ENCODE measurements at regions not wholly inside any gene's neighbourhood (a gene's known extent, or its start where the extent isn't known, plus 50 kb on each side); places are given as distances from the start of the nearest gene placed in this dataset.

DNA sequence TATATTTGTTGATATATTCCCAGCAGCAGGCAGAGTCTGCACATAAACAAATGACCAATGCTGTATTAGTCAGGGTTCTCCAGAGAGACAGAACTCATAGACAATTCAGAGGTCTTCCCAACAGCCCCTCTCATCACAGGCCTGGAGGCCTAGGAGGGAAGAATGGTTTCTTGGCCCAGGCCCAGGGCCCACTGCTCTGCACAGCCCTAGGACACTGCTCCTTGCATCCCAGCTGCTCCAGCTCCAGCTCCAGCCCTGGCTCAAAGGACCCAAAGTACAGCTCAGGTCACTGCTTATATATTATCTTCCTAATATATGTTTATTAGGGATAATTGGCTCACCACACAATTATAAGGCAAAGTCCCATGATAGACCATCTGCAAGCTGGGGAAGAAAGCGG is 749.9 kb downstream of the KCNJ2 start:
- ChIA-PET CTCF (no interaction called here), POLR2A (no interaction called here)
- H3K27ac ChIP-seq (ENCODE audit: low read depth, low read length), result no peak overlapping the region
- peaks cover 11% of the 10 kb centered on the region for H3K9me3 ChIP-seq (ENCODE audit: control insufficient read depth, insufficient read depth, low read length)
- no peak for DNase-seq (ENCODE audit: low read depth, low spot score)
- TF ChIP-seq, protein P1, sequence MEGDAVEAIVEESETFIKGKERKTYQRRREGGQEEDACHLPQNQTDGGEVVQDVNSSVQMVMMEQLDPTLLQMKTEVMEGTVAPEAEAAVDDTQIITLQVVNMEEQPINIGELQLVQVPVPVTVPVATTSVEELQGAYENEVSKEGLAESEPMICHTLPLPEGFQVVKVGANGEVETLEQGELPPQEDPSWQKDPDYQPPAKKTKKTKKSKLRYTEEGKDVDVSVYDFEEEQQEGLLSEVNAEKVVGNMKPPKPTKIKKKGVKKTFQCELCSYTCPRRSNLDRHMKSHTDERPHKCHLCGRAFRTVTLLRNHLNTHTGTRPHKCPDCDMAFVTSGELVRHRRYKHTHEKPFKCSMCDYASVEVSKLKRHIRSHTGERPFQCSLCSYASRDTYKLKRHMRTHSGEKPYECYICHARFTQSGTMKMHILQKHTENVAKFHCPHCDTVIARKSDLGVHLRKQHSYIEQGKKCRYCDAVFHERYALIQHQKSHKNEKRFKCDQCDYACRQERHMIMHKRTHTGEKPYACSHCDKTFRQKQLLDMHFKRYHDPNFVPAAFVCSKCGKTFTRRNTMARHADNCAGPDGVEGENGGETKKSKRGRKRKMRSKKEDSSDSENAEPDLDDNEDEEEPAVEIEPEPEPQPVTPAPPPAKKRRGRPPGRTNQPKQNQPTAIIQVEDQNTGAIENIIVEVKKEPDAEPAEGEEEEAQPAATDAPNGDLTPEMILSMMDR (IDR thresholded peaks at IDR 0.05; ENCODE audit: low read depth, low read length), result no peak
- no peaks in the 10 kb centered on the region for H3K27me3 ChIP-seq (ENCODE audit: control insufficient read depth, insufficient read depth, low read length)
- no peak overlapping the region for H3K4me3 ChIP-seq (ENCODE audit: low read depth, low read length)

DNA sequence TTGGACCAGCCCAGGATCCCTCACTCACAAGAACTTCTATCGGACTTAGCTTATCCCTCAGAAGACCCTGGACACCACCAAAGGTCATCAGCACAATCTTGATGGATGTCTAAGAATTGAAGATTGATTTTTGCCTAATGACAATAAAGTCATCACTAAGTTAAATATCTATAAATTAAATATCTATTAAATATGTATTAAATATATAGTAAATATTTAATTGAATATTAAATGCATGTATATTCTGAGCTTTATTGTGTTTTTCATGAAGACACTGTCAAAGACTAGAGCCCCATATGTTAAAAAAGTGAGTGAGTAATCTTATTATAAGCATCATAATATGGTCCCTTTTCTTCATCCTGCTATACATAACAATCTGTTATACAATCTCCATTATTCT is 751.1 kb downstream of the KCNJ2 start:
- POLR2A ChIA-PET, result no interaction called here
- TF ChIP-seq, protein P1 (IDR thresholded peaks at IDR 0.05; ENCODE audit: low read depth, low read length), result no peak

DNA sequence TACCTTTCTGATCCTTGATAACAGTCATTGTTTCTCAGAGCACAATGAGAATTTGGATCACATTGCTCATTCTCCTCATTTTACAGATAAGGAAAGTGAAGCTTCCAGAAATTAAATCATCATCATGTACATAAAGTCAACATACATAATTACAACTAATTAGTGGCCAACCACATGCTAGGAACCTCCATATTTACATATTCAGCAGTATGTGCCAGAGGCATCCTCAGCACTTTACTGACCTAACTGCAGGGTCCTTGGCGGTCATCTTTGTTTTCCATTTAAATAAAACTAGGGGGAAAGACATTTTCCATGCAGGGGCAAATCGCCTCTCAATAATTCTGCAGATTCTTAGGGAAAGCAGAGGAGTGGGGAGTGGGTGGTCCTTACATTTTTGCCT is 752.9 kb downstream of the KCNJ2 start:
- Histone ChIP-seq H3K27ac (ENCODE audit: low read depth, low read length) (no peak overlapping the region), H3K4me3 (ENCODE audit: low read depth, low read length) (no peak overlapping the region), H3K9me3 (ENCODE audit: control insufficient read depth, insufficient read depth, low read length) (peaks cover 7% of the 10 kb centered on the region), H3K27me3 (ENCODE audit: control insufficient read depth, insufficient read depth, low read length) (no peaks in the 10 kb centered on the region)
- TF ChIP-seq, protein P1 (IDR thresholded peaks at IDR 0.05; ENCODE audit: low read depth, low read length), result no peak
- POLR2A ChIA-PET, result no interaction called here
- CTCF ChIA-PET, result no interaction called here
- no peak for DNase-seq (ENCODE audit: low read depth, low spot score)

More for the DNA sequence above, 751.1 kb downstream of the KCNJ2 start:
- no peak for DNase-seq (ENCODE audit: low read depth, low spot score)
- peaks cover 11% of the 10 kb centered on the region for H3K9me3 ChIP-seq (ENCODE audit: control insufficient read depth, insufficient read depth, low read length)
- H3K27ac ChIP-seq (ENCODE audit: low read depth, low read length), result no peak overlapping the region
- H3K27me3 ChIP-seq (ENCODE audit: control insufficient read depth, insufficient read depth, low read length), result no peaks in the 10 kb centered on the region
- CTCF ChIA-PET, result interaction anchor here (1.2 kb wide), 1 partner anchor 153 kb away, joined by 3 read pairs; no protein-coding TSS in a partner anchor
- no peak overlapping the region for H3K4me3 ChIP-seq (ENCODE audit: low read depth, low read length)

DNA sequence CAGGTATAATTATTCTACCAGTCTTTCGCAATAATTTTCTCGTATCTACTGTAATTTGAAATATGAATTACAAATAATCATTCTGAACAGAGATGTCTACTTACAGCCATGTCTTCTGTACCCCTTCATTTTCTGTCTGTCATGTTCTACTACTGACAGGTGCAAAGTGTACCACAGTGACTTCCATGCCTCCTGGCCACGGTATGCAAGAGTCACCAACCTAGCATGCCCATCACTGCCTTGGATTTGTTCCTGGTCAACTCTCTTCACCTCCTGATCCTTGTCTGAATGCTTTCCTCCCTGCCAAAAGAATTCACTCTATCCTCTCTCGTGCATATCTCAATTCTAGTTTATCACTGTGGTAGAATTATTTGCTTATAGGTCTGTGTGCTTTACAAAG is 755.4 kb downstream of the KCNJ2 start:
- Histone ChIP-seq H3K9me3 (ENCODE audit: control insufficient read depth, insufficient read depth, low read length) (no peaks in the 10 kb centered on the region), H3K27me3 (ENCODE audit: control insufficient read depth, insufficient read depth, low read length) (no peaks in the 10 kb centered on the region), H3K27ac (ENCODE audit: low read depth, low read length) (no peak overlapping the region), H3K4me3 (ENCODE audit: low read depth, low read length) (no peak overlapping the region)
- ChIA-PET POLR2A (no interaction called here), CTCF (no interaction called here)
- TF ChIP-seq, protein P1 (IDR thresholded peaks at IDR 0.05; ENCODE audit: low read depth, low read length), result no peak
- no peak for DNase-seq (ENCODE audit: low read depth, low spot score)

DNA sequence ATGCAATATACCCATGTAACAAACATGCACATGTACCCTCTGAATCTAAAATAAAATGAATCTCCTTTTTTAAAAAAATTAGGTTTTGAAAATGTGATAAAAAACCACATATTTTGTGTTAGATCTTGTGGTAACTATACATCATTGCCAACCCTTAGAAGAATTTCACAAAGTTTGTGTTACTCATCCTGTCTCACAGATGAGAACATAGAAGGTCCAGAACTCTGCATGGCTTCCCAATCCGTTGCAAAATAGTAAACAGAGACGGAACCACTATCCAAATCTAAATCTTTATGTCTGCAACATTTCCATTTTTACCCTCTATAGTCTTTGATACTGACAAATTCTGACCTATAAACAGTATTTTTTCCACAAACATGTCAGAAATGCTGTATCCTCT is 759.9 kb downstream of the KCNJ2 start:
- POLR2A ChIA-PET, result no interaction called here
- H3K27me3 ChIP-seq (ENCODE audit: control insufficient read depth, insufficient read depth, low read length), result no peaks in the 10 kb centered on the region
- no peaks in the 10 kb centered on the region for H3K9me3 ChIP-seq (ENCODE audit: control insufficient read depth, insufficient read depth, low read length)
- TF ChIP-seq, protein P1 (IDR thresholded peaks at IDR 0.05; ENCODE audit: low read depth, low read length), result no peak
- no peak overlapping the region for H3K27ac ChIP-seq (ENCODE audit: low read depth, low read length)
- H3K4me3 ChIP-seq (ENCODE audit: low read depth, low read length), result no peak overlapping the region
- DNase-seq (ENCODE audit: low read depth, low spot score), result no peak
- CTCF ChIA-PET, result no interaction called here

Measured in AG04450 (cell line).